ENCODE measurements at regions not wholly inside any gene's neighbourhood (a gene's known extent, or its start where the extent isn't known, plus 50 kb on each side); places are given as distances from the start of the nearest gene placed in this dataset.

DNA sequence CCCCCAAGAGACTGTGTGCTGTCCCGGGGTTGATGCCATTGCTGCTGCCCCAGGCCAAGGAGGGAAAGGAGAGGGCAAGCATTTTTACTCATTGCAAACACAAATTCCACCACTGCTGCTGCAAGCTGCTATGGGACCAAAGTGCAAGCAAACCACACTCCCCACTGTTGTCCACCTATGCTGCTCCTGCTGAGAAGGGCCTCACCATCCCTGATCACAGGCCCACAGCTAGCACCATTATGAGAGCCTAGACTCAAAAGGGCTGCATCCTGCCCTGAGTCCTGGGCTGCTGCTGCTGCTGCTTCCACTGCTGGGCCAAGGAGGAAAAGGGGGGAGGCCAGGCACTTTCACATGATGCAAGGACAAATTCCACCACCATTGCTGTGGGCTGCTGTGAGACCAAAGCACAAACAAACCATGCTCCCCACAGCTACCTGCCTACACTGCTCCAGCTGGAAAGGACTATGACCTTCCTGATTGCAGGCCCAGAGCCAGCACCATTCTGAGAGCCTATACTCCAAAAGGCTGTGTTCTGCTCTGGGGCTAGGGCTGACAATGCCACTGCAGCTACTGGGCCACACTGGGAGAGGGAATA, 218.2 kb upstream of the ZCCHC13 start:
- Histone ChIP-seq H3K4me2 (no peak overlapping the region), H3K4me3 (no peak overlapping the region), H3K27ac (no peak overlapping the region), H3K4me1 (no peaks in the 10 kb centered on the region), H3K9me3 (0 out of 3 replicates have a peak, but pooled peaks cover 9% of the 10 kb centered on the region)
- CTCF ChIA-PET = no interaction called here
- TF ChIP-seq, protein P1, sequence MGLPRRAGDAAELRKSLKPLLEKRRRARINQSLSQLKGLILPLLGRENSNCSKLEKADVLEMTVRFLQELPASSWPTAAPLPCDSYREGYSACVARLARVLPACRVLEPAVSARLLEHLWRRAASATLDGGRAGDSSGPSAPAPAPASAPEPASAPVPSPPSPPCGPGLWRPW (IDR thresholded peaks at IDR 0.05) = no peak
- no peak for TF ChIP-seq FOXS1 (CRISPR knock-in tag; IDR thresholded peaks at IDR 0.05)
- TF ChIP-seq CBX2 (IDR thresholded peaks at IDR 0.05; ENCODE audit: borderline replicate concordance, low read depth) = no peak
- TF ChIP-seq, protein P2, sequence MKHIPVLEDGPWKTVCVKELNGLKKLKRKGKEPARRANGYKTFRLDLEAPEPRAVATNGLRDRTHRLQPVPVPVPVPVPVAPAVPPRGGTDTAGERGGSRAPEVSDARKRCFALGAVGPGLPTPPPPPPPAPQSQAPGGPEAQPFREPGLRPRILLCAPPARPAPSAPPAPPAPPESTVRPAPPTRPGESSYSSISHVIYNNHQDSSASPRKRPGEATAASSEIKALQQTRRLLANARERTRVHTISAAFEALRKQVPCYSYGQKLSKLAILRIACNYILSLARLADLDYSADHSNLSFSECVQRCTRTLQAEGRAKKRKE (CRISPR knock-in tag; IDR thresholded peaks at IDR 0.05; ENCODE audit: low read depth) = no peak
- ATAC-seq (no peak), DNase-seq (ENCODE audit: low read depth in 1 of 2, low spot score in 1 of 2) (no peak), FAIRE-seq (no peak)
- 0% methylated on average over 1 of the region's 1 CpG for WGBS (ENCODE audit: missing lambda C conversion rate)
- POLR2A ChIA-PET = no interaction called here

DNA sequence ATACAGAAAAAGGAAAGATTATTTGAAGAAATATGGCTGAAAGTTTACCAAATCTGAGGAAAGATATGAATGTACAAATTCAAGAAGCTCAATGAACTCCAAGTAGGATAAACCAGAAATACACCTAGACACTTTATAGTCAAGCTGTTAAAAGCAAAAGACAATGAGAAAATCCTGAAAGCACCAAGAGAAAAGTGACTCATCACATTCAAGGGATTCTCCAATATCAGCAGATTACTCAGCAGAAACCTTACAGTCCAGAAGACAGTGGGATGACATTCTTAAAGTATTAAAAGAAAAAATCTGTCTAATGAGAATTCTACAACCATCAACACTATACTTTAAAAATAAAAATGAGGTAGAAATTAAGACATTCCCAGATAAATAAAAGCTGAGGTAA, 223.8 kb upstream of the ZCCHC13 start:
- TF ChIP-seq SREBF2 (IDR thresholded peaks at IDR 0.05) (no peak), HOXA7 (CRISPR knock-in tag; IDR thresholded peaks at IDR 0.05) (no peak), HOXB13 (CRISPR knock-in tag; IDR thresholded peaks at IDR 0.05; ENCODE audit: low read depth) (no peak), CEBPB (IDR thresholded peaks at IDR 0.05) (no peak), ZFP36 (IDR thresholded peaks at IDR 0.05; ENCODE audit: borderline replicate concordance, partially characterized antibody) (no peak), HEYL (CRISPR knock-in tag; IDR thresholded peaks at IDR 0.05) (no peak), NPAS2 (CRISPR knock-in tag; IDR thresholded peaks at IDR 0.05; ENCODE audit: borderline replicate concordance) (no peak), GATA3 (IDR thresholded peaks at IDR 0.05; ENCODE audit: borderline replicate concordance) (no peak)
- TF ChIP-seq, protein P3, sequence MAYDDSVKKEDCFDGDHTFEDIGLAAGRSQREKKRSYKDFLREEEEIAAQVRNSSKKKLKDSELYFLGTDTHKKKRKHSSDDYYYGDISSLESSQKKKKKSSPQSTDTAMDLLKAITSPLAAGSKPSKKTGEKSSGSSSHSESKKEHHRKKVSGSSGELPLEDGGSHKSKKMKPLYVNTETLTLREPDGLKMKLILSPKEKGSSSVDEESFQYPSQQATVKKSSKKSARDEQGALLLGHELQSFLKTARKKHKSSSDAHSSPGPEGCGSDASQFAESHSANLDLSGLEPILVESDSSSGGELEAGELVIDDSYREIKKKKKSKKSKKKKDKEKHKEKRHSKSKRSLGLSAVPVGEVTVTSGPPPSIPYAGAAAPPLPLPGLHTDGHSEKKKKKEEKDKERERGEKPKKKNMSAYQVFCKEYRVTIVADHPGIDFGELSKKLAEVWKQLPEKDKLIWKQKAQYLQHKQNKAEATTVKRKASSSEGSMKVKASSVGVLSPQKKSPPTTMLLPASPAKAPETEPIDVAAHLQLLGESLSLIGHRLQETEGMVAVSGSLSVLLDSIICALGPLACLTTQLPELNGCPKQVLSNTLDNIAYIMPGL (CRISPR knock-in tag; IDR thresholded peaks at IDR 0.05; ENCODE audit: borderline replicate concordance) = no peak
- TF ChIP-seq, protein P4, sequence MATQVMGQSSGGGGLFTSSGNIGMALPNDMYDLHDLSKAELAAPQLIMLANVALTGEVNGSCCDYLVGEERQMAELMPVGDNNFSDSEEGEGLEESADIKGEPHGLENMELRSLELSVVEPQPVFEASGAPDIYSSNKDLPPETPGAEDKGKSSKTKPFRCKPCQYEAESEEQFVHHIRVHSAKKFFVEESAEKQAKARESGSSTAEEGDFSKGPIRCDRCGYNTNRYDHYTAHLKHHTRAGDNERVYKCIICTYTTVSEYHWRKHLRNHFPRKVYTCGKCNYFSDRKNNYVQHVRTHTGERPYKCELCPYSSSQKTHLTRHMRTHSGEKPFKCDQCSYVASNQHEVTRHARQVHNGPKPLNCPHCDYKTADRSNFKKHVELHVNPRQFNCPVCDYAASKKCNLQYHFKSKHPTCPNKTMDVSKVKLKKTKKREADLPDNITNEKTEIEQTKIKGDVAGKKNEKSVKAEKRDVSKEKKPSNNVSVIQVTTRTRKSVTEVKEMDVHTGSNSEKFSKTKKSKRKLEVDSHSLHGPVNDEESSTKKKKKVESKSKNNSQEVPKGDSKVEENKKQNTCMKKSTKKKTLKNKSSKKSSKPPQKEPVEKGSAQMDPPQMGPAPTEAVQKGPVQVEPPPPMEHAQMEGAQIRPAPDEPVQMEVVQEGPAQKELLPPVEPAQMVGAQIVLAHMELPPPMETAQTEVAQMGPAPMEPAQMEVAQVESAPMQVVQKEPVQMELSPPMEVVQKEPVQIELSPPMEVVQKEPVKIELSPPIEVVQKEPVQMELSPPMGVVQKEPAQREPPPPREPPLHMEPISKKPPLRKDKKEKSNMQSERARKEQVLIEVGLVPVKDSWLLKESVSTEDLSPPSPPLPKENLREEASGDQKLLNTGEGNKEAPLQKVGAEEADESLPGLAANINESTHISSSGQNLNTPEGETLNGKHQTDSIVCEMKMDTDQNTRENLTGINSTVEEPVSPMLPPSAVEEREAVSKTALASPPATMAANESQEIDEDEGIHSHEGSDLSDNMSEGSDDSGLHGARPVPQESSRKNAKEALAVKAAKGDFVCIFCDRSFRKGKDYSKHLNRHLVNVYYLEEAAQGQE (IDR thresholded peaks at IDR 0.05) = no peak
- TF ChIP-seq, protein P5, sequence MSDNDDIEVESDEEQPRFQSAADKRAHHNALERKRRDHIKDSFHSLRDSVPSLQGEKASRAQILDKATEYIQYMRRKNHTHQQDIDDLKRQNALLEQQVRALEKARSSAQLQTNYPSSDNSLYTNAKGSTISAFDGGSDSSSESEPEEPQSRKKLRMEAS (IDR thresholded peaks at IDR 0.05) = no peak
- no peak for DNase-seq (ENCODE audit: low read depth in 1 of 2, low spot score in 1 of 2)

DNA sequence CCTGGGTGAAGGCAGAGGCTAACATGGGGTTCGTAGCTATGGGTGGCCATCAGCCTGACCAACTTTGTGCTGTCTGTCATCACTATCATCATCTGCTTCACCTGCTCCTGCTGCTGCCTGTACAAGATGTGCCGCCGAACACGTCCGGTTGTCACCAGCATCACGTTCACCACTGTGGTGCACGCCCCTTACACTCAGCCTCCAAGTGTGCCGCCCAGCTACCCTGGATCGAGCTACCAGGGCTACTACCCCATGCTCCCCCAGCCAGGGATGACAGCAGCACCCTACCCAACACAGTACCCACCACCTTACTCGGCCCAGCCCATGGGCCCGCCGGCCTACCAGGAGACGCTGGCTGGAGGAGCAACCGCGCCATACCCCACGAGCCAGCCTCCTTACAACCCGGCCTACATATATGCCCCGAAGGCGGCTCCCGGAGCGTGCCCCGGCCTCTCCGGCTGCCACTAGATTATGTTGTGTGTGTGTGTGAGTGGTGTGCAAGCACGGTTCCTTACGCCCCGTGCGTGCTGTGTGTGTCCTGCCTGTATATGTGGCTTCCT, 213.4 kb upstream of the XIST start:
- no peak overlapping the region for H3K4me2 ChIP-seq
- CTCF ChIA-PET = no interaction called here
- no peak overlapping the region for H3K27ac ChIP-seq
- 85% methylated on average over 22 of the region's 27 CpGs for WGBS (ENCODE audit: missing lambda C conversion rate)
- FAIRE-seq (no peak), DNase-seq (ENCODE audit: low read depth in 1 of 2, low spot score in 1 of 2) (no peak), ATAC-seq (no peak)
- POLR2A ChIA-PET = no interaction called here
- no peak overlapping the region for H3K4me3 ChIP-seq
- no peaks in the 10 kb centered on the region for H3K9me3 ChIP-seq
- H3K4me1 ChIP-seq = no peaks in the 10 kb centered on the region
- TF ChIP-seq EHF (CRISPR knock-in tag; IDR thresholded peaks at IDR 0.05) (no peak), CHD2 (IDR thresholded peaks at IDR 0.05; ENCODE audit: low read length, partially characterized antibody) (no peak), ZC3H11A (IDR thresholded peaks at IDR 0.05) (no peak), HDAC2 (IDR thresholded peaks at IDR 0.05) (no peak), KDM5A (IDR thresholded peaks at IDR 0.05) (no peak), JUNB (IDR thresholded peaks at IDR 0.05) (no peak), SMC3 (IDR thresholded peaks at IDR 0.05) (no peak), HOXA7 (CRISPR knock-in tag; IDR thresholded peaks at IDR 0.05) (no peak)
- TF ChIP-seq, protein P6, sequence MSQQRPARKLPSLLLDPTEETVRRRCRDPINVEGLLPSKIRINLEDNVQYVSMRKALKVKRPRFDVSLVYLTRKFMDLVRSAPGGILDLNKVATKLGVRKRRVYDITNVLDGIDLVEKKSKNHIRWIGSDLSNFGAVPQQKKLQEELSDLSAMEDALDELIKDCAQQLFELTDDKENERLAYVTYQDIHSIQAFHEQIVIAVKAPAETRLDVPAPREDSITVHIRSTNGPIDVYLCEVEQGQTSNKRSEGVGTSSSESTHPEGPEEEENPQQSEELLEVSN (IDR thresholded peaks at IDR 0.05; ENCODE audit: borderline replicate concordance, low read depth) = no peak
- TF ChIP-seq, protein P5 (IDR thresholded peaks at IDR 0.05) = no peak
- TF ChIP-seq, protein P7, sequence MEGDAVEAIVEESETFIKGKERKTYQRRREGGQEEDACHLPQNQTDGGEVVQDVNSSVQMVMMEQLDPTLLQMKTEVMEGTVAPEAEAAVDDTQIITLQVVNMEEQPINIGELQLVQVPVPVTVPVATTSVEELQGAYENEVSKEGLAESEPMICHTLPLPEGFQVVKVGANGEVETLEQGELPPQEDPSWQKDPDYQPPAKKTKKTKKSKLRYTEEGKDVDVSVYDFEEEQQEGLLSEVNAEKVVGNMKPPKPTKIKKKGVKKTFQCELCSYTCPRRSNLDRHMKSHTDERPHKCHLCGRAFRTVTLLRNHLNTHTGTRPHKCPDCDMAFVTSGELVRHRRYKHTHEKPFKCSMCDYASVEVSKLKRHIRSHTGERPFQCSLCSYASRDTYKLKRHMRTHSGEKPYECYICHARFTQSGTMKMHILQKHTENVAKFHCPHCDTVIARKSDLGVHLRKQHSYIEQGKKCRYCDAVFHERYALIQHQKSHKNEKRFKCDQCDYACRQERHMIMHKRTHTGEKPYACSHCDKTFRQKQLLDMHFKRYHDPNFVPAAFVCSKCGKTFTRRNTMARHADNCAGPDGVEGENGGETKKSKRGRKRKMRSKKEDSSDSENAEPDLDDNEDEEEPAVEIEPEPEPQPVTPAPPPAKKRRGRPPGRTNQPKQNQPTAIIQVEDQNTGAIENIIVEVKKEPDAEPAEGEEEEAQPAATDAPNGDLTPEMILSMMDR (IDR thresholded peaks at IDR 0.05) = no peak

More for the DNA sequence above, 223.8 kb upstream of the ZCCHC13 start:
- Histone ChIP-seq H3K4me1 (no peaks in the 10 kb centered on the region), H3K27ac (no peak overlapping the region), H3K9me3 (peaks cover 12% of the 10 kb centered on the region; the same call in 2 of the 3 replicates), H3K4me2 (no peak overlapping the region), H3K4me3 (no peak overlapping the region)
- peak; percentile 13 for FAIRE-seq
- ChIA-PET POLR2A (no interaction called here), CTCF (interaction anchor here (1.3 kb wide), 1 partner anchor 30 kb away, joined by 3 read pairs; no protein-coding TSS in a partner anchor)
- no peak for ATAC-seq

Data from A549 (cell line).